ENCODE measurements at regions not wholly inside any gene's neighbourhood (a gene's known extent, or its start where the extent isn't known, plus 50 kb on each side); places are given as distances from the start of the nearest gene placed in this dataset.

DNA sequence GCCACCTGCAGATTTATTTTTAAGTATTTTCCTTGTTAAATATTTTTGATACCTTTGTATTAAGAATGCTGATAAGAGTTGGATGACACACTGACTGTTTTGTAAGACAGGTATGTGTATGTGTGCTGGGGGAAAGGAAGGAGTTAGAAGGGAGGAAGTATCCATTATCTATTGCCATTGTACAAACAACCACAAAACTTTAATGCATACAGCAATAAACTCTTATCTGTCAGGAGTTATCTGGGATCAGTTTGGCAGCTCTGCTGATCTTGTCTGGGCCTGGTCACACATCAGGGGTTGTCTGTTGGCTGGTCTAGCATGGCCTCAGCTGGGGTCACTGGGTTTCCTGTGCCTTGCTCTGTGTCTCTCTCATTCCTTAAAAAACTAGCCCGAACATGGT, 423.9 kb upstream of the USP24 start:
- no peak for DNase-seq

DNA sequence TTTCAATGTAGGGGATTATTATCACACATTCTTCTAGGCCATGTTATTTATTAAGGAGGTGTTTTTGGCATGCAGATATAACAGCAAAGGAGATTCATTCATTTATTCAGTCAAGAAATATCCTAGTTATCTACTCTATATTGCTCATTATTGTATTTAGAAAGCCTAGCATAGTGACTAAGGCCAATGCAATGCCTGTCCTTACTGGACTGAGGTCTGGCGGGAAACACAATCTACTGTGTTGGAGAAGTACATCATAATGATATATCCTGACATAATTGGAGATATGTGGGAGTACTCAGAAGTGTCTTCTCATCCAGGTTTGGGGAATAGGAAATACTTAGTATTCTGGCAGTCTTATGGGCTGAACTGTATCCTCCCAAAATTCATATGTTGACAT, 421.5 kb upstream of the USP24 start:
- no peak for DNase-seq

DNA sequence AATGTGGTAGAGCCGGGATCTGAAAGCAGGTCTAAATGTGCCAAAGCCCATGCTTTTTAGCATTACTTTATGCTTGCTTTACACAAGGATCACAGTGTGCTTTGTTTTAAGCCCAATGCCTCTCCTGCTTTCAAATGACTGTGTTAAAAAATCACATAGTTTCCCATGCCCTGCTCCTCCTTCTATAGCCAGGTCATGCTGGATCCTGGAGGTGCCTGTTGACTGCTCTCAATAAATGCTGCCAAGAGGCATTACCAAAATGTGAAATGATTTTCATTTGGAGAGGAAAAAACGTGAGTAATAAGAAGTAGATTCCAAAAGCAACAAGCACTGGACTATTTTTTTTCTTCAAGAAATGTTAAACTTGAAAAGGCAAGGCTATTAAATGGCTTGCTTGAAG, 420.7 kb upstream of the USP24 start:
- no peak for DNase-seq

DNA sequence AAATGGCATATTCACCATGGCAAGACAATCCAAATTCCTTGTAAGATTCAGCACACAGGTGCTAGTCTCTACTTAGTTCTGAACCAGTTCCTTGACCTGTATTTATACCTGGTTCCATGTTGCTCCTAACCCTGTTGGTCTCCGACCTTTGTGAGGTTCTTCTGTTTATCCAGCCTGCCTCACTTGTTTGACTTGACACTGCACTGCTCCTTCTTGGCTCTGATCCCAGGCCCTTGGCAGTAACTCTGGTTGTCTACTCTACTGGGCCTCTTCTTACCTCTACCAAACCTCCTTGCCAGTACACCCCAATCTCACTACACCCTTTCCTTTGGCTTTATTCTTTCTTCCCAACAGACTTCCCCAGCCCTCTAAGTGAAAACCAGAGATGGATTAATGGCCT, 419.4 kb upstream of the USP24 start:
- no peak for DNase-seq

DNA sequence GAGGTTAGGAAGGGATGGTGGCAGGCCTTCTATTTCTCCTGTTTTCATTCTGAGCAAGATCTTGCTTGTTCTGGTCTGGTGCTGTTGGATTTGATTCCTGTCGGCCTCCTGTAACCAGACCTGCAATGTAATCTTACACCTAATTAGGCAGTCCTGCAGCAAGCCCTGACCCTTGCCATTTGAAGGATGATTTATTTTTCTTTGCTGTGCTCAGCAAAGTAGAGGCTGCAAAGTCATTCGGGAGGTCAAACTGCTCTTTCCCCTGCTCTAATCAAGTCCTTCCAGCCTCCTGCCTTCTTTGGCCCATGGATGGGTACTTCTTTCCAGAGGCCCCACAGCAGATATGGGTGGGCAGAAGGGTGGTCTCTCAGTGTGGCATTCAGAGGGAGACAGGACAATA, 417.7 kb upstream of the USP24 start:
- DNase-seq = no peak

DNA sequence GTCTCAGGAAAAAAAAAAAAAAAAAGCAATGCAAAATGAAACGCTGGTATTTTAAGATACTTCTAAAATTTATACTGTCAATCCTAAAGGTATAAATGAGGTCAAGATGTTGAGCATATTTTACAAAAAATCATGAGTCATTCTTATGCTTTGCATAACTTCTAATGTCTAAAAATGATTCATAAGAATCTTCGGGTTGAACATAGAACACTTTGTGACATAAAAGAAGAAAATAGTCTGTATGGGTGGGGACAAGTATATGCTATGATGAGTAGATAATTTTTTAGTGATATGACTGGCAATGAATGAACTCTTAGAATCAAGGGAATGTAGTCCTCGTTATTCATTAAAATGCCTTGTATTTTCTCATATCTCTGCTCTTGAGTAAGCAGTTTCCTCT, 416.9 kb upstream of the USP24 start:
- DNase-seq = no peak

DNA sequence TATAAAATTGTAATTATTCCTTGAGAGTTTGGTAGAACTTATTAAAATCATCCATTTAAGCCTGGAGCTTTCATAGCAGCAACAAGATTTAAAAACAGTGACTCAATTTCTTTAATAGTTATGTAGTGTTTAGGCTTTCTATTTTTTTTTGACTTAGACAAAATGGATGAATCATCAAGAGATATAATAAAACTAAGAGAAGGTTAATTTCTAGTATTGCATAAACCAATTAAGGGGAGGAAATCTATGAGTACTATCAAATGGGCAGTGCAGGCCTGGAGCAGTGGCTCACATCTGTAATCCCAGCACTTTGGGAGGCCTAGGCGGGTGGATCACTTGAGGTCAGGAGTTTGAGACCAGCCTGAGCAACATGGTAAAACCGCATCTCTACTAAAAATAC, 416.3 kb upstream of the USP24 start:
- DNase-seq = no peak

DNA sequence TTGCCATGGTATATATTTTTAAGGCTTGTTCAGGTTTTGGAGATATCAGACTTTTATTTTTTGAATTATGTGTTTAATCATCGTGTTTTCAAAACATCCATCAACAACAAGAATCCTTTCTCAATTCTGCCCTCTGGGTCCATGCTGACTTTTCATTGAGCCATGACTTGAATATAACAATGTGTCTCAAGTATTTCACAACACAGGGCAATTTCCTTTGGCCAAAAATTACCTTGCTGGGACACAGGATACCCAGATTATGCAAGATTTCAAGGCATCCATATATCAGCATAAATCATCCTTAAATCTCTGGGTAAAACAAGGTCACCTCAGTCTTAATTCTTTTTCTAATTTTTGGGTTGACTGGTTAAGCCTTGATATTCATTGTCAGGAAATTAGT, 411.2 kb upstream of the USP24 start:
- no peak for DNase-seq

DNA sequence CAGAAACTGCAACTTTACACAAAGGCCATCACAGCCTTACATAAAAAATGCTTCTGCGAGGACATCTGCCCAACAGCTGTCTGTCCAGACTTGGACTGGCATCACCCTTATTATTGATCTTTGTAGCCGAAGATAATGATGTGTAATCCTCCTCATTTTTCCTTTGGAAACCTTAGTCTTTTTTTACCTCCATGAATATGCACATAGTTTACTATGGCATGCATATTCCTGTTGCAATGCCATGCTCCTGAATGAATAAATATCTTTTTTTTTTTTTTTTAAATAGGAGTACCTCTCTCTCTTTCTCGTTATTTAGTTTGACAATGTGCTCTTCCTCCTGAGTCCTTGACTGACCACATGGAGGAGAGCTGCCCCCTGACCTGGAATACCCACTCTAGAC, 409.6 kb upstream of the USP24 start:
- DNase-seq = no peak

DNA sequence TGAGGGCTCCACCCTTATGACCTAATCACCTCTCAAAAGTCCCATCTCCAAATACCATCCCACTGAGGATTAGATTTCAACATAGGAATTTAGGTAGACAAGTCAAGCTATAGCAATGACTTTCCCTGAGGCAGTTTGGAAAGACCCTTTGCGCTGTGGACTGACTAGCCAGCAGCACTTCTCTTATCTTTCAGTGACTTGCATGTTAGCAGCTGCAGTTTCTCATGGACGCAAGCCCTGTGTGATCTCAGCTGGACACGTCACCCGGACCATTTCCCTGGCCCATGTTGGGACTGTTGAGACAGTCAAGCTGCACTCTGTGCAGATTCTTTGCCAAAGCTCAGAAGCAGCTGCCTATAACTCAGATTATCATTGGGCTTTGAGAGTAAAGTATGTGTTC, 408.1 kb upstream of the USP24 start:
- DNase-seq = no peak

DNA sequence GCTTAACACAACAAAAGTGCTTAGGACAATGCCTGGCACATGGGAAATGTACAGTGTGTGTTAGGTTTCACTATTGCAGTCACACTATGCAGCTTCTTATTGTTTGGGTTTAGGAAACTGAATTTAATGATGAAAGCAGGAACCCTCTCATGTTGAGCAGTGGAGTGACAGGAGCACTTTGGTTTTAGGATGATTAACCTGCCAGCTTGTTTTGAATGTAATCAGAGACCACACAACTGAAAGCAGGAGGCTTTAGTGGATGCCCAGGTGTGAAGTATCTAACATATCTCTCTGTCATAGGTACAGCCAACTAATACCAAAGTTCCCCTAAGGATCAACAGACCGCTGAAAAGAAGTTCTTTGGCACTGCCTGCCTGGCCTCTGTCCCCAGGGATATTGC, 406.9 kb upstream of the USP24 start:
- DNase-seq = no peak

DNA sequence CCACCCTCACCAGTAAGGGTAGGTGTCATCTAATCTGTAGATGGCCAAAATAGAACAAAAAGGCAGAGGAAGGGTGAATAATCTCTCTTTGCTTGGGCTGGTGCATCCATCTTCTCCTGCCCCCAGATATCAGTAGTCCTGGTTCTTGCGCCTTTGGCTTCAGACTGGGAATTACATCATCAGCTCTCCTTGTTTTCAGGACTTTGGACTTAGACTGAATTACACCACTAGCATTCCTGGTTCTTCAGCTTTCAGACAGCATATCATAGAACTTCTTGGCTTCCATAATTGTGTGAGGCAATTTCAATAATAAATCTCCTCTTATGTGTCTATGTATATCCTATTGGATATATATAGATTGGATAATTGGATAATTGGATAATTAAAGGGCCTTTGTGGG, 403.0 kb upstream of the USP24 start:
- DNase-seq = no peak

DNA sequence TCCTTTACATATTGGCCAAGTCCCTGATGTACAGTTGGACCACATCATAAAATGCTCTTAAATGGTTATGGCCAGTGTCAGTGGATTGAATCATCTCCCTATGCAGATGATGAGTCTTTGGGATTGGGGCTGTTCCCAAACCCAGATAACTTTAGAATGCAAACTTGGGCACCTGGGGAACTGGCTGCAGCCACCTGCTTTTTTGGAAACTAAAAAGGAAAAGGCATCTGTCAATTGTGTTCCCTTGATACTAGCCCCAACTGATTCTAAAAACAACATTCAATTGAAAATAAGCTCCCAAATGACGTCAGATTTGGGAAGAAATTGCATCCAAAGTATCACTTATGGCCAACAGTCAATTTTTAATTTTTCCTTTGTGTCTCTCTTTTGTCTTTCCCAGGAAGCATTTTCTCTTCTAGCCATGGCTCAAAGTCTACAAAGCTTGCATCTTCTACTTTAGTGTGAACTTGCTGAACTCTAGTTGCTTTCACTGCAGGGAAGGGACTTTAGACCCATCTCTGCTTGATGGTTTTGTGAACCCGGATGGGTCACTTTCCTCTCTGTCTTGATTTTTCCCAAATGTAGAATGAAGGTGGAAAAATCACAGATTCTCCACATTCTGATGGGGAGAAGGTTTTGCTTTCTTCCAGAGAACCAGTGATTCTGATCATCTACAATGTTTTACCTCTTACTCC, 402.3 kb upstream of the USP24 start:
- DNase-seq = no peak

DNA sequence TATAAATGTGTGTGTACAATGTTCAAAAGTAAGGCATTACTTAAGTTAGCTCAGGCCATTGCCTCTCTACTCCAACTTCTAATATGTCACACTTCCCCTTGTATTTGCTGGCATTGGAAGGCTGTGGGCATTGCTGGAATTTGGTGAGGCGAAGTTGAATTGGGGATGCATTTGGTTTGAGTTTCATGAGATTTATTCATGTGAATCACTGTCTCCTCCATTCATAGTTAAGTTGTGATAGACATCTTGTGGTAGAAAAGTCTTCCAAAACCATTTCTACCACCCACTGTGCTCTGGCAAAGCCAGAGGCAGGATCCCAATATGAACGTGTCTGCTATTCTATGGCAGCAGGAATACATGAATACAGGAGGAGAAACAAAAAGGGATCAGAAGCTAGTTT, 397.8 kb upstream of the USP24 start:
- DNase-seq = no peak

DNA sequence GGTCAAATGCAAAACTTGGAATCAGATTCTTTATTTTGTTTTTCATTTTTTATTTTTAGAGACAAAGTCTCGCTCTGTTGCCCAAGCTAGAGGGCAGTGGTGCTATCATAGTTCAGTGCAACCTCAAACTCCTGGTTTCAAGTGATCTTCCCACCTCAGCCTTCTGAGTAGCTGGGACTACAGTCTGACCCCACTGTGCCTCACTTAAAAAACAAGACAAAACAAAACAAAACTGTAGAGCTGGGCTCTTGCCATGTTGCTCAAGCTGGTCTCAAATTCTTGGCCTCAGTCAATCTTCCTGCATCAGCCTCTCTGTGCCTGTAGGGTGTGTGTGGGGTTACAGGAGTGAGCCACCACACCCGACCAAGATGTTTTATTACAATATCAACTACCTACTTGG, 396.0 kb upstream of the USP24 start:
- DNase-seq = no peak

DNA sequence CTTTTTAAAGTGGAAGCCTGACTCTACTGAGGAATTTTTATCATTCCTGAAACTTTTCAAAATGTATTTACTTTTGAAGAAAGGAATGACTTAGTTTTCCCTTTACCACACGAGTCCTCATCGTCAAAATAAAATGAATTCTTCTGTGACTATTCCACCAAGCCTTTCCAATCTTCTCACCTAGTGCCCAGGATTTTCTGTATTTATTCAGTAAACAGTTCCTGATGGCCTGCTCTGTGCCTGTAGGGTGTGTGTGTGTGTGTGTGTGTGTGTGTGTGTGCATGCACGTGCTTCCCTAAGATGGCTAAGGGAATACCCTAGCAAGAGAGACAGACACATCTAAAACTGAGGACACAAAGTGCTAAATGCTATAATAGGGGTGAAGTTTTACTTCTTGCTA, 395.0 kb upstream of the USP24 start:
- DNase-seq = no peak

DNA sequence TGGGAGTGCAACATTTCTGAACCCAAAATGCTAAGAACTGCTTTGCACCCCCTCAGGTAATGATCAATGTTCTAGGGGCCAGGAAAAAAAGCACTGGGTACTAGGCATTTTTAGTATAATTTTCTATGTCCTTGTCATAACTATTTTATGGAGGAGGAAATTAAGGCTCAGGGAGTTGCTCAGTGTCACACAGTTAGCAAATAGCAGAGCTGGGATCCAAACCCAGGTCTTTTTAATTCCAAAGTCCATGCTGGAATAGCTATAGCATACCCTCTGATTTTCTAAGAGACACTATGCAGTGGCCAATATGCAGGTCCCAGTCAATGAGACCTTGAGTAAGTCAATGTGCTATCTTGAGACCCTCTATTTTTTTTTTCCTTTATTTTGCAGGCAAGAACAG, 394.5 kb upstream of the USP24 start:
- DNase-seq = no peak

DNA sequence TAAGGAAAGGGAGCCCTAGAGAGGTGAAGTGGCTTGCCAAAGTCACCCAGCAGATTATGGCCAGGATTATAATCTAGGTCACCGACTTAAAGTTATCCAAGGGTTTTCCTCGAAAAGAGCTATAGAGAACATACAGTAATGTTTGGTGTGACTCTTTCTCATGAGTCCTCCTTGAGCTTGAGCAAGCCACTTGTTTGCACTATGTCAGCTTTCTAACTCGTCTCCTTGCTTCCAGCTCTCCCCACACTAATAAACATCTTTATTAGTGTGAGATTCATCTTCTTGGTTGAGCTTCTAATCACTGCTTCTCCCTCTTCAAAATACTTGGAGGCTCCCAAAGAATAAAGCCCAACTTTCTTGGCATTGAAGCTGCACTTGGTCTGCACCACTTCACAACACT, 390.0 kb upstream of the USP24 start:
- DNase-seq = no peak

DNA sequence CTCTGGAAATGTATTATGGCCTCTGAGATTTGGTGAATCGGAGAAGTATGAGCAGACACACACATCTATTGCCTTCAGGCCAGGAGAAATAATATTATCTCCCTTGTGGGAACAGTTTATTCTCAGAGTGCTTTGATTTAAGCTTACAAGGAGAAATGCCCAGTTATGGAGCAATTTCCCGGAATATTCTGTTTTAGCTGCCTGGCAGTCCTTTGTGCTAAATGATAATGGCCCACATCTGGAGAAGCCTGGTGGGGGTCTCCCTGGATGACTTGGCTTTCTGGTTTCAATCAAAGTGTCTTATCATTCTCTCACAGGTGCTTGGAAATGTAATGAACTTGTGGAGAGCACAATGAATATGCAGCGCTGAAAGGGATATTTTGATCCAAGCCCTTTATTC, 389.6 kb upstream of the USP24 start:
- no peak for DNase-seq

DNA sequence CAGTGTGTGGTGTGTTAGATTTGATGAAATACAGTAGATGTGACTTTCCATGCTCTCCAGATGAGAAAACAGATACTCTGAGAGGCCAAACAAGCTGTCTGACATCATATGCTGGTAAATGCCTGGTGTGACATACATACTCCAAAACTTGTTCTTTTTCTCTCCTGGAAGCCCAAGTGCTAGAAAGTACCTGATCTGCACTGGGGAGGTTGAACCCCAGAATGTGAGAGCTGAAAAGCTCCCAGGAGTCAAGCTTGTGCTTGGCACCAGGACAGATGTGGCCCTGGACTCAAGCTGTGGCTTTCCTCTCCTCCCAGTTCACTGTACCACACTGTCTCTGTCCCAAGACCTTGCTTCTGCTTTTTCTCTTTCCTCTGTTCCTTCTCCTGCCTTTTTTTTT, 389.0 kb upstream of the USP24 start:
- DNase-seq = no peak

DNA sequence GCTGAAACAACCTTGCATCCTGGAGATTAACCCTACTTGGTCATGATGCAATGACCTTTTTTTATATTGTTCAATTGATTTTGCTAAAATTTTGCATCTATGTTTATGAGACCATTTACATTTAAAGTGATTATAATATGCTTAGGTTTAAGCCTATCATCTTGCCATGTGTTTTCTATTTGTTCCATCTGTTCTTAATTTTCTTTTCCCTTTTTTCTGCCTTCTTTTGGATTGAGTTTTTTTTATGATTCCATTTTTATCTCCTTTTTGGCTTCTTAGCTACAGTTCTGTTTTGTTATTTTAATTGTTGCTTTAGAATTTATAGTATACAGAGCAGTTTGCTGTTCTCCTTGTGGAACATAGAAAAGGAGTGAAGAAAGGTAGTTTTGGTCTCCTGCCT, 385.1 kb upstream of the USP24 start:
- no peak for DNase-seq

DNA sequence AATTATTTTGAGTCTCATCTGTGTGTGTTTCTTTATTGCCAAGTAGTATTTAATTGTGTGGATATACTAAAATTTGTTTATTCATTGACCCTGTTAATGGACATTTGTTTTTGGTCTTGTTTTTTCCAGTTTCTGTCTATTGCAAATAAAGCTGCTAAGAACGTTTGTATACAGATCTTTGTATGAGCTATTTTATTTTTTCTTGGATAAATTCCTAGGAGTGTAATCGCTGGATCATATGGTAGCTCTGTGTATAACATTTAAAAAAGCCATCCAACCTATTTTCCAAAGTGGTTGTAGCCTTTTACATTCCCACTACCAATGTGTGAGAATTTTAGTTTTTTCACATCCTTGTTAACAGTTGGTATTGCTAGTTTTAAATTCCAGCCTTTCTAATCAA, 382.7 kb upstream of the USP24 start:
- no peak for DNase-seq

DNA sequence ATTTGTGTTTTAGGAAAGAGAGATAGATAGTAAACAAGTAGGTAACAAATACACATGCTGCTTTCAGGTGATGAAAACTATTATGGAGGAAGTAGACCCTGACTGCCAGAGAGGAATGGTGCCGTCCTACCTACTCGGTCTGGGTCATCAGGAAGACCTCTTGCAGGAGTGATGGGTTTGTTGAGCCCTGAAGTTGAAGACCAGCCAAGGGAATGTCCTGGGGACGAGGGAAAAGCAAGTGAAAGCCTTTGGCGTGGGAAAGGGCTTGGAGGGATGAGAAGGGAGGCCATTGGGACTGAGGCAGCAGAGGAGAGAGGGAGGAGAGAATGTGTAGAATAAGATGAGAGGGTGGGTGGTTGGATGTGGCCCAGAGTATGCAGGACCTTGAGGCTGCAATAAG, 379.5 kb upstream of the USP24 start:
- DNase-seq = no peak

DNA sequence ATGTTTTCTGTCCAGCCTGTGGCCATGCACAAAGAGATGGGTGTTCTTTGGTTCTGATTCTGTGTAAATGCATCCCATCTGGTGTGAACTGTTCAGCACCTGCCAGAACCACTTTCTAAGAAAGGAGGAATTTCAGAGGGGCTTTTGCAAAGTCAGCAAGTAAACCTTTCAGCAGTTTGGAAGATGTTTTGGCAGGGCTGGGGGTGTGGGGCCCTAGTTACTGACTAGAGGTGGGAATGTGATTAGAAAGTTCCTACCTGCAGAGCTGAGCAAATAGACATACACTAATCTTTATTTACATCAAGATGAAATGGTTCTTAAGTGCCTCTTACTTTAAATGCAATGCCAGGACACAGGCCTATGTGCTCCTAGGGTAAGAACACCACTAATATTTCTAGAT, 378.1 kb upstream of the USP24 start:
- no peak for DNase-seq

DNA sequence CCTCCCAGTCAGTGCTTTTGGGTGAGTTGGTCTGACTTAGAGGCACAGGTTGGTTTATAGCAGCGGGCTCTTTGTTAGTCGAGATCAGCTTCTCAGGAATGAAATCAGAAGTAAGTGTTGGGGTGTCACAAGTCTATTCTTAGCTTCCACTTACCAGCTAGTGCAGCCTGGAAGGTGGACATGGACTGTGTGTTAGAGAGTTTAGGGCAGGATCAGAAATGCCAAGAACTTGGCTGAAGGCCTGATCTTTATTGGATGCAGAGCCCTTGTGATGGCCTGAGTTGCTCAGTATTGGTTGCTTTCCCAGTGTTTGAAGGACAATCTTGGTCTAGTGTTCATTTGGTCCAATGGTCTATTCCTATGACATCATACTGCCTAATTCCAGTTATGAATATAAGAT, 377.0 kb upstream of the USP24 start:
- DNase-seq = no peak
